ENCODE measurements at regions not wholly inside any gene's neighbourhood (a gene's known extent, or its start where the extent isn't known, plus 50 kb on each side); places are given as distances from the start of the nearest gene placed in this dataset.

DNA sequence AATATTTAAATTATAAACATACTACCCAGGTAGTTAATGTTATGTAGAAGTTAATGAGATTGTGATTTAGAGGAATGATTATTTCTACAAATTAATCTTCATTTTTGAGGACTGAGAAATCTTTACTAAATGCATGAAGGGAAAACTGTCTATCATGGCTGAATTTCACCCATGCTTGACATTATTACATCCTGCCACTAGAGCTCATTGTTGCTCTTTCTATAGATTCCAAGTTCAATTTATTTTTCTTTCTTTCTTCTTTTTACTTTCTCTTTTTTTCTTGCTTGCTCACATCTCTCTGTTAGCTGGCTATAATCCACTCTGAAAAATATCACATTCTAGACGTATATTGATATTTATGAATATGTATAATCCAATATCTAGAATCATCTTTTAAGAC lies 505.0 kb upstream of the KLHL1 start:
- Histone ChIP-seq H4K20me1 (ENCODE audit: insufficient read depth) (no peaks in the 10 kb centered on the region), H3K4me2 (no peak overlapping the region), H3K9ac (no peak overlapping the region), H3K27ac (no peak overlapping the region), H2AFZ (ENCODE audit: low read depth) (no peak overlapping the region), H3K27me3 (ENCODE audit: insufficient read depth, low read depth) (no peaks in the 10 kb centered on the region), H3K79me2 (ENCODE audit: insufficient read depth, low read depth) (no peaks in the 10 kb centered on the region), H3K36me3 (ENCODE audit: insufficient read depth) (no peaks in the 10 kb centered on the region), H3K4me3 (IDR thresholded peaks at IDR 0.05; ENCODE audit: insufficient read depth, low read depth, low read length) (no peak overlapping the region), H3K4me1 (ENCODE audit: low read depth, poor library complexity, severe bottlenecking) (no peaks in the 10 kb centered on the region)
- 0 out of 2 replicates have a peak, but pooled peaks have one; percentile 15 for TF ChIP-seq CTCF (conservative IDR thresholded peaks at IDR 0.05; ENCODE audit: low read depth, low read length)

- H3K4me2 ChIP-seq, result no peak overlapping the region
- no peaks in the 10 kb centered on the region for H3K79me2 ChIP-seq (ENCODE audit: insufficient read depth, low read depth)
- no peak overlapping the region for H2AFZ ChIP-seq (ENCODE audit: low read depth)
- H3K4me3 ChIP-seq (IDR thresholded peaks at IDR 0.05; ENCODE audit: insufficient read depth, low read depth, low read length), result no peak overlapping the region
- H3K27me3 ChIP-seq (ENCODE audit: insufficient read depth, low read depth), result no peaks in the 10 kb centered on the region
- H3K4me1 ChIP-seq (ENCODE audit: low read depth, poor library complexity, severe bottlenecking), result no peaks in the 10 kb centered on the region
- H3K27ac ChIP-seq, result no peak overlapping the region
- H4K20me1 ChIP-seq (ENCODE audit: insufficient read depth), result no peaks in the 10 kb centered on the region
- TF ChIP-seq CTCF (conservative IDR thresholded peaks at IDR 0.05; ENCODE audit: low read depth, low read length), result no peak
- H3K9ac ChIP-seq, result no peak overlapping the region
- H3K36me3 ChIP-seq (ENCODE audit: insufficient read depth), result no peaks in the 10 kb centered on the region
Observed at GRCh38 chr13:70612881-70613280, 504.6 kb upstream of the KLHL1 start.

- Histone ChIP-seq H3K4me1 (ENCODE audit: low read depth, poor library complexity, severe bottlenecking) (no peaks in the 10 kb centered on the region), H3K4me2 (no peak overlapping the region), H3K79me2 (ENCODE audit: insufficient read depth, low read depth) (no peaks in the 10 kb centered on the region), H3K36me3 (ENCODE audit: insufficient read depth) (no peaks in the 10 kb centered on the region), H3K27ac (no peak overlapping the region), H3K9ac (no peak overlapping the region), H3K27me3 (ENCODE audit: insufficient read depth, low read depth) (no peaks in the 10 kb centered on the region), H4K20me1 (ENCODE audit: insufficient read depth) (no peaks in the 10 kb centered on the region), H3K4me3 (IDR thresholded peaks at IDR 0.05; ENCODE audit: insufficient read depth, low read depth, low read length) (no peak overlapping the region), H2AFZ (ENCODE audit: low read depth) (no peak overlapping the region)
- TF ChIP-seq CTCF (conservative IDR thresholded peaks at IDR 0.05; ENCODE audit: low read depth, low read length), result no peak
Observed at GRCh38 chr13:70604448-70604847, 496.2 kb upstream of the KLHL1 start.

GRCh38 chr13:70593716-70594115 lies 485.5 kb upstream of the KLHL1 start:
- Histone ChIP-seq H3K27ac (no peak overlapping the region), H3K79me2 (ENCODE audit: insufficient read depth, low read depth) (no peaks in the 10 kb centered on the region), H2AFZ (ENCODE audit: low read depth) (no peak overlapping the region), H3K27me3 (ENCODE audit: insufficient read depth, low read depth) (no peaks in the 10 kb centered on the region), H3K4me1 (ENCODE audit: low read depth, poor library complexity, severe bottlenecking) (no peaks in the 10 kb centered on the region), H4K20me1 (ENCODE audit: insufficient read depth) (no peaks in the 10 kb centered on the region), H3K4me3 (IDR thresholded peaks at IDR 0.05; ENCODE audit: insufficient read depth, low read depth, low read length) (no peak overlapping the region), H3K36me3 (ENCODE audit: insufficient read depth) (no peaks in the 10 kb centered on the region), H3K9ac (no peak overlapping the region), H3K4me2 (no peak overlapping the region)
- TF ChIP-seq CTCF (conservative IDR thresholded peaks at IDR 0.05; ENCODE audit: low read depth, low read length), result no peak
